ENCODE measurements at regions not wholly inside any gene's neighbourhood (a gene's known extent, or its start where the extent isn't known, plus 50 kb on each side); places are given as distances from the start of the nearest gene placed in this dataset.
"Not testable (repeated sequence)": the region's sequence is repeated elsewhere in the genome, so short reads cannot be mapped to it uniquely, and the experiment has no call there.

DNA sequence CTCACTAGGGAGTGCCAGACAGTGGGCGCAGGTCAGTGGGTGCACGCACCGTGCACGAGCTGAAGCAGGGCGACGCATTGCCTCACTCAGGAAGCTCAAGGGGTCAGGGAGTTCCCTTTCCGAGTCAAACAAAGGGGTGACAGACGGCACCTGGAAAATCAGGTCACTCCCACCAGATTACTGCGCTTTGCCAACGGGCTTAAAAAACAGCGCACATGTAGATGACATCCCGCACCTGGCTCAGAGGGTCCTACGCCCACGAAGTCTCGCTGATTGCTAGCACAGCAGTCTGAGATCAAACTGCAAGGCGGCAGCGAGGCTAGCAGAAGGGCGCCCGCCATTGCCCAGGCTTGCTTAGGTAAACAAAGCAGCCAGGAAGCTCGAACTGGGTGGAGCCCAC, 428.5 kb upstream of the SLC39A10 start:
- TF ChIP-seq, protein P1, sequence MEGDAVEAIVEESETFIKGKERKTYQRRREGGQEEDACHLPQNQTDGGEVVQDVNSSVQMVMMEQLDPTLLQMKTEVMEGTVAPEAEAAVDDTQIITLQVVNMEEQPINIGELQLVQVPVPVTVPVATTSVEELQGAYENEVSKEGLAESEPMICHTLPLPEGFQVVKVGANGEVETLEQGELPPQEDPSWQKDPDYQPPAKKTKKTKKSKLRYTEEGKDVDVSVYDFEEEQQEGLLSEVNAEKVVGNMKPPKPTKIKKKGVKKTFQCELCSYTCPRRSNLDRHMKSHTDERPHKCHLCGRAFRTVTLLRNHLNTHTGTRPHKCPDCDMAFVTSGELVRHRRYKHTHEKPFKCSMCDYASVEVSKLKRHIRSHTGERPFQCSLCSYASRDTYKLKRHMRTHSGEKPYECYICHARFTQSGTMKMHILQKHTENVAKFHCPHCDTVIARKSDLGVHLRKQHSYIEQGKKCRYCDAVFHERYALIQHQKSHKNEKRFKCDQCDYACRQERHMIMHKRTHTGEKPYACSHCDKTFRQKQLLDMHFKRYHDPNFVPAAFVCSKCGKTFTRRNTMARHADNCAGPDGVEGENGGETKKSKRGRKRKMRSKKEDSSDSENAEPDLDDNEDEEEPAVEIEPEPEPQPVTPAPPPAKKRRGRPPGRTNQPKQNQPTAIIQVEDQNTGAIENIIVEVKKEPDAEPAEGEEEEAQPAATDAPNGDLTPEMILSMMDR (conservative IDR thresholded peaks at IDR 0.05; ENCODE audit: low read depth, low read length), result not testable (repeated sequence)
- not testable (repeated sequence) for TF ChIP-seq EZH2 (IDR thresholded peaks at IDR 0.05; ENCODE audit: low read length, unreplicated experiment)
